ENCODE measurements at regions not wholly inside any gene's neighbourhood (a gene's known extent, or its start where the extent isn't known, plus 50 kb on each side); places are given as distances from the start of the nearest gene placed in this dataset.

- TF ChIP-seq CTCF (IDR thresholded peaks at IDR 0.05) (no peak), POLR2AphosphoS5 (IDR thresholded peaks at IDR 0.05; ENCODE audit: low read depth, low read length) (no peak), TCF7L2 (IDR thresholded peaks at IDR 0.05; ENCODE audit: low read depth, low read length) (no peak)
- TF ChIP-seq, protein P1, sequence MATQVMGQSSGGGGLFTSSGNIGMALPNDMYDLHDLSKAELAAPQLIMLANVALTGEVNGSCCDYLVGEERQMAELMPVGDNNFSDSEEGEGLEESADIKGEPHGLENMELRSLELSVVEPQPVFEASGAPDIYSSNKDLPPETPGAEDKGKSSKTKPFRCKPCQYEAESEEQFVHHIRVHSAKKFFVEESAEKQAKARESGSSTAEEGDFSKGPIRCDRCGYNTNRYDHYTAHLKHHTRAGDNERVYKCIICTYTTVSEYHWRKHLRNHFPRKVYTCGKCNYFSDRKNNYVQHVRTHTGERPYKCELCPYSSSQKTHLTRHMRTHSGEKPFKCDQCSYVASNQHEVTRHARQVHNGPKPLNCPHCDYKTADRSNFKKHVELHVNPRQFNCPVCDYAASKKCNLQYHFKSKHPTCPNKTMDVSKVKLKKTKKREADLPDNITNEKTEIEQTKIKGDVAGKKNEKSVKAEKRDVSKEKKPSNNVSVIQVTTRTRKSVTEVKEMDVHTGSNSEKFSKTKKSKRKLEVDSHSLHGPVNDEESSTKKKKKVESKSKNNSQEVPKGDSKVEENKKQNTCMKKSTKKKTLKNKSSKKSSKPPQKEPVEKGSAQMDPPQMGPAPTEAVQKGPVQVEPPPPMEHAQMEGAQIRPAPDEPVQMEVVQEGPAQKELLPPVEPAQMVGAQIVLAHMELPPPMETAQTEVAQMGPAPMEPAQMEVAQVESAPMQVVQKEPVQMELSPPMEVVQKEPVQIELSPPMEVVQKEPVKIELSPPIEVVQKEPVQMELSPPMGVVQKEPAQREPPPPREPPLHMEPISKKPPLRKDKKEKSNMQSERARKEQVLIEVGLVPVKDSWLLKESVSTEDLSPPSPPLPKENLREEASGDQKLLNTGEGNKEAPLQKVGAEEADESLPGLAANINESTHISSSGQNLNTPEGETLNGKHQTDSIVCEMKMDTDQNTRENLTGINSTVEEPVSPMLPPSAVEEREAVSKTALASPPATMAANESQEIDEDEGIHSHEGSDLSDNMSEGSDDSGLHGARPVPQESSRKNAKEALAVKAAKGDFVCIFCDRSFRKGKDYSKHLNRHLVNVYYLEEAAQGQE (IDR thresholded peaks at IDR 0.05; ENCODE audit: insufficient read depth in 1 of 2, low read depth in 2 of 2, low read length in 1 of 2), result no peak
Observed at GRCh38 chr12:59059088-59059935, 139.0 kb upstream of the LRIG3 start.
